GM19452 (cell line): ENCODE measurements at regions not wholly inside any gene's neighbourhood (a gene's known extent, or its start where the extent isn't known, plus 50 kb on each side); places are given as distances from the start of the nearest gene placed in this dataset.

Source experiments
- ATAC-seq: cut with Tn5 transposase; IDR thresholded peaks from one replicate; pipeline ENCODE4 v1.9.1; 2021; ENCODE audit not compliant: unreplicated experiment

GRCh38 chr6:74137911-74138310 is 441.9 kb downstream of the CD109 start:
- no peak for ATAC-seq

- ATAC-seq = no peak
These were observed 438.3 kb downstream of the CD109 start for GRCh38 chr6:74134327-74134726.

DNA sequence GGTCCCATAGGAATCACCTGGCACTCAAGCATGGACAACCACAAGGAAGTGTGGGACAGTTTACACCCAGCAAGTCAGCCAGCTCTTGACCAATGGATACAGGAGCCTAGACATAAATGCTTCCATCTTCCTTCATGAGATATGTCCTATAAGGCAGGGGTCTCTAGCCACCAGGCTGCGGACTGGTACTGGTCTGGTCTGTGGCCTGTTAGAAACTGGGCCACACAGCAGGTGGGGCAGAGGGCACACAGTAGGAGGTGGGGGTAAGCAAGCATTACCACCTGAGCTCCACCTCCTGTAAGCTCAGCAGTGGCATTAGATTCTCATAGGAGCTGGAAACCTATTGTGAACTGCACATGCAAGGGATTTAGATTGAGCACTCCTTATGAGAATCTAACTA is 437.1 kb downstream of the CD109 start:
- no peak for ATAC-seq

GRCh38 chr6:74130641-74131040 is 434.6 kb downstream of the CD109 start:
- no peak for ATAC-seq

- no peak for ATAC-seq
These were observed 432.5 kb downstream of the CD109 start for GRCh38 chr6:74128536-74128935.

DNA sequence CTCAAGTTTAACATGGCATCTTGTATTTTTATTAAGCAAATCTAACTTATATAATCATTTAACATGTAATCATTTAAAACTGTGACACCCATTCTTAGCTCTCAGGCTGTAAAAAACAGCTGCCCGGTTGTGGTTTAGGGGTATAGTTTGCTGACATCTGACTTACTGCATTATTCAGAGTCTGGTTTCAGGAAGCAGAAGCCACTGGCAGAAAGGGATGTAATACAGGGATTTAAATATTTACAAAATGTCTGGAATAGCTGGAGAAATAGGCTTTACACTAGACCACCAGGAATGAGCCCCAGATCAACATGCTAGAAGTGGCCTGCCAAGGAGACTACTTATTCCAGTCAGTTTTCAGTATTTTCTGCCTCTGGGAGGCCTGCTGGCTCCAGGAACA is 421.1 kb downstream of the CD109 start:
- ATAC-seq = no peak

- no peak for ATAC-seq
These were observed 419.7 kb downstream of the CD109 start for GRCh38 chr6:74115674-74116073.

GRCh38 chr6:74114428-74114827 is 418.4 kb downstream of the CD109 start:
- ATAC-seq = no peak

DNA sequence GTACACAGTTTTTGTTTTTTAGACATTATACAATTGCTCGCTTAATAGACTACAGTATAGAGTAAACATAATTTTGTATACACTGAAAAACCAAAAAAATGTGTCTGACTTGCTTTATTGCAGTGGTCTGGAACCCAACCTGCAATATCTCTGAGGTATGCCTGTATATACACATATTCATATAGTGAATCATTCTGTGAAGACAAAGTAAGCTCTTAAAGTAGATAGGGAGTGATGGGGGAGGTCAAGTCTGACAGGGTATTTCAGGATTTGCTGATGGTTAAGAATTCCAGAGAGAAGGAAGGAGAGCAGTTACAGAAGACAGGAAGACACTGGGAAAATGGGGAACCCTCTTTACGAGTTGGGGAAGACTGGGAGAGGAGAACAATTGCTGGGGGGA is 417.9 kb downstream of the CD109 start:
- no peak for ATAC-seq

GRCh38 chr6:74103417-74103816 is 407.4 kb downstream of the CD109 start:
- no peak for ATAC-seq

GRCh38 chr6:74100719-74101287 is 404.8 kb downstream of the CD109 start:
- ATAC-seq = no peak

DNA sequence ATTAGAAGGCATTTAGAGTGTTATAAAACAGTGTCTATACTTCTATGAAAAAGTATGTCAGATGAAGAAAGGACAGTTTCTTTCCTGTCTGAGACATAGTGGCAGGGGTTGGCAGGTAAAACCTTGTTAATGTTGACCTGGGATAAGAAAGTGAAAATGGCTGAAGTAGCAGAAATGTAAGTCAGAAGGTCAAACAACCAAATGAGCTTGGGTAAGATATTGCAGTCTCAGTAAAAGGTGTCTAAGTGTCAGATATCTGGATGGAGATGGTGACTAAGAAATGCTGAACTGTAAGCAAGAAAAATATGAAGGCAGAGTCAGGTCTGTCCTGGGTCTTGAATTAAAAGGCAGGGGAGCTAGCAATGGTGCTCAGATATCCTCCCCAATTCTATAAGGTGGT is 400.3 kb downstream of the CD109 start:
- ATAC-seq = no peak

DNA sequence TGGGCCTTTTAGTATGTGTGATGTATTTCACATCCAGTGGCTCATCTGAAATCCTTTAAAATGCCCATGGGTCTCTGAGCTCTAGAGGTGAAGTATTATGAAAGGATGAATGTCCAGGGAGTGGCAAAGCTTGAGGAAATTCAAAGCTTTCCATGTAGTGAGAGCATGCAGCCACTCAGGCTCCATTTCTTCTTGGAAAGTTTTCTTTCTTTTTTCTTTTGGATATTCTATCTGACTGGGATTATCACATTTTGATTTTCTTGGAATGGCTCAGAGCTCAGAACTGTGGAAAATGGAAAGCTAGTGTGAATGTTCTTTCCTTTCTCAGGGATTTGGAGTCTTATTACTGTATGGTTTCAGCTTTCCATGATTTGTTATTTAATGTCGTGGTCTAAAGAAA is 397.4 kb downstream of the CD109 start:
- no peak for ATAC-seq

DNA sequence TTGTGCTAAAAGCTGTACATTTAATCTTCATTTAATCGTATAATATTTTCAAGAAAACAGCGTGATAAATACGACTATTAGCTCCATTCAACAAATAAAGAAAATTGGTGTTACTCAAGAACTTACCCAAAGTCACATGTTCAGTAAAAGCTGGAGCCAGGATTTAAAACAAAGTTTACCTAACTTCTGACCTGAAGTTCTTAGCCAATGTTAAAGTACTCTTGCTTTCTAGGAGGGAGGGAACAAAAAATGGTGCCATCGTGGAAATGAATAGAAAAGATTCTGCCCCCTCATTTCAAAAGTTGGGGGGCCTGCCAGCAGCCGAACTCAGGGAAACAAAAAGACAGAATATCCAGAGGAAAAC is 395.8 kb downstream of the CD109 start:
- no peak for ATAC-seq

DNA sequence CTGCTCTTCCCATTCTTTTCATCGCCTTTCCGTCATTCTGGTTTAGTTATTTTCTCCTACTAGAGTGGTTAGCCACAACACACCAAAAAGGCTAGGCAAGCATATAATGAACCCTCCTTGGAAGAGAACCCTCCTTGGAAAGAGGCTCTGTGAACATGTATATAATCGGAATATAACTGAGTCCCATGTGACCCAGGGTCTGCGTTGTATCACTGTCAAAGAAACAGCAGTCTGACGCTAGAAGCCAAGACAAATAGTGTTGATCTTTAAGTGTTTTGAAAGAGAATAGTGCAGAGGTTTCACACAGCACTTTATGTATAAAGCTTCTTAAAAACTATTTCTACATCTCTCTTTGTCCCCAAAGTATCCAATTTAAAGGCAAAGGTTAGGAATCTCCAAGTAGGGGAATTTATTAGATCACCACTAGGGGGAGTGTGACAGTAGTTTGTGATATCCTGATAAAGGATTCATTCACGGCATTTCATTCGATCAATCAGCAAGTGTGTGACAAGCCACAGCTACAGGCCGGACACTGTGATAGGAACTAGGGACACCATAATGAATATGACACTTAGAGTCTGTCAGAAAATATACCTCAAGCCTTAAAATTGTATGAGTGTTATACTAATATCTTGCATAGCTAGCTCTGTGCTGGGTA is 395.3 kb downstream of the CD109 start:
- no peak for ATAC-seq

DNA sequence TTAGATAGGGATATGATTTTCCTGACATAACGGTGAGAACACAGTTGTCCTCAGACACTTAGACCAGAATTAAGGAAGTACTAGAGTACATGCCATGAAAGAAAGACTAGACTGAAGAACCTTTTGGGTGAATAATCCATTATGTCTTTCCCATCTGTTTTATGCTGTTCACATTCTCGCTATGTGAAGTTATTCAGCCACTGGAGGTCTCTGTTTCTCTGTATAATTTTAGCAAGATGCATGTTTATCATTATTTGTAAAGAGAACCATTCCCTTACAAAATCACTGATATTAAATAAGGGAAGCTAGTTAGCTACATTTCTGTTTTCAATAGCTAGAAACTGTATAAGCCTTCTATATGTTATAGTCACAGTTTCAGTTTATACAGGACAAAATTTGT is 391.9 kb downstream of the CD109 start:
- no peak for ATAC-seq

DNA sequence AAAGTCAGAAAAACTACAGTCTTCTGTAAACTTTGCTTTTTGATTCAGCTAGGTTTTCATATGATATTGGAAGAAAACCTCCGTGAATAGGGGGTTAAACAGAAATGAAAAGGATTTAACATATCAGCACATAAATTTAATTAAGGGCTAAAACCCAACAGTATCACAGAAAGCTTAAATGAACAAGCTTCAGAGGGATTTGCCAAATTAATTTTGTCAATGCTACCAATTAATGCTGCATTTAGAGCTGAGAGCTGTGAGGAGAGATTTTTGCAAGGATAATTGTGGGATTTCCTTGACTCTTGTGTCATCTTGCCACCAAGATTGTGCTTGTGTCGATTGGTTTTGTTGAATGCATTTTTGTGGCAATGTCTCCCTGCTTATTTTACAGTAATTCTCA is 379.9 kb downstream of the CD109 start:
- no peak for ATAC-seq

DNA sequence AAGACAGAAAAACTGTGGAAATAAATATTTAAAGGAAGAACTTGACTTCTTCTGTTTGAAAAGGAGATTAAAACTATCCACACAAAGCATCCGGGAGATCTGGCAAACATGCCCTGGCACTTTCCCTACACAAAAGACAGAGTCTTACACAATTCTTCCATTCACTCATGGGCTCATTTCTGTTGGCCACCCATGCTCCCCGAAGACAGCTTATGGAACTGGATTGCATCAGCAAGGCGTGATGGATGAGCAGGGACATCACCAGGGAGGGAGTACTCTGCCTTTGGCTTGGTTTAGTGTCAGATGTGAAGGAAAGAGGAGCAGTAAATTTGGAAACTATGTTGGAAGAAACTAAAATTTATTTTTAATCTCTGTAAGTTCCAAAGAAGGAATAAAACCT is 379.3 kb downstream of the CD109 start:
- ATAC-seq = no peak

GRCh38 chr6:74074645-74075044 is 378.6 kb downstream of the CD109 start:
- ATAC-seq = no peak

DNA sequence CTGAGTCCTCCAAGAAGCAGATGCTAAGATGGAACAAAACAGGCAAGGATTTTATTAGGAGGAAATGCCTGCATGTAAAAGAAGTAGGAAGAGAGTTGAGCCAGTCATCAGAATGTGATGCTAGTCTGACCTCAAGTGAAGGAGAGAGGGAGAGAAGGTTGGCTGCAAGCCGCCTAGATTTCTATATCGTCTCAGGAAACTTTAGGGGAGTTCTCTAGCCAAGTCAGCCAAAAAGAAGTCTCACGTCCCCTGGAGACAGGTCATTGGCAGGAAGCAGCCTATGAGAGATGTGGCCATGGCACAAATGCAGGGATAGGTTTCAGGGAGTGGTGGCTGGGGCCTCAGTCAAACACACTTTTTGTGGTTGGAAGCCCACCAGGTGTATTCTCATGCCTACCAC is 378.0 kb downstream of the CD109 start:
- no peak for ATAC-seq

DNA sequence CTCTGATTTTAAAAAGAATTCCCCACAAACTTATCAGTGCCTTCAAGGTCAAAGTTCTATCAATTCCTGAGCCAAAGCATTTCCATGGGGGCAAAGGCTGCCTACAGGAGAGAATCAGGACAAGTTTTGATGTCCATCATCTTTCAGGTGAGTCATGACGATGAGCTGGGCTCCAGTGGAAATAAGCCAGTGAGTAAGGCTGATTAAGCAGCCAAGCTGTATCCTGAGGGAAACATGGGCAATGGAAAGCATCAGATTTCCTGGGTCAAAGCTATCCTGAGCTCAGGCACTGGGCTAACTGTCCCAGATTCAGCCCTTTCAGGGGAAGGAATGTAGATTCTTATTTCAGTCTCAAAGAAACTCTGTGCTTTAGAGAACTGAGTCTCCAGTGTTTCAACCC is 377.4 kb downstream of the CD109 start:
- no peak for ATAC-seq

DNA sequence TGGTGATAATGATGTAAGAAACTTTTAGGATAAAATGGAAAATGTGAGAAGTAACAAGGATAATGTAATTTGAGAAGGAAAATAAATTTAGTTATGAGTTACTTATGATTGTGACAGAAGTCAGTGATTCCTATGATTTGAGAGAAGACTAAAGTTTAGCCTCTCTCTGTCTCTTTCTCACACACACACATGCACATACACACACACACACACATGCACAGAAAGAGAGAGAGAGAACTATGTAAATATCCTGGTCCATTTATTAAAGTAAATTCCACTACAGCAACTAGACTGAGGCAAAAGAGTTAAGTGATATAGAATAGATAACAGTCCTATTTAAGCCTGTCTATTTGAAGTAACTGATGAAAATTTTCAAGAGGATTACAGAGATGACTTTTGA is 375.2 kb downstream of the CD109 start:
- ATAC-seq = no peak

DNA sequence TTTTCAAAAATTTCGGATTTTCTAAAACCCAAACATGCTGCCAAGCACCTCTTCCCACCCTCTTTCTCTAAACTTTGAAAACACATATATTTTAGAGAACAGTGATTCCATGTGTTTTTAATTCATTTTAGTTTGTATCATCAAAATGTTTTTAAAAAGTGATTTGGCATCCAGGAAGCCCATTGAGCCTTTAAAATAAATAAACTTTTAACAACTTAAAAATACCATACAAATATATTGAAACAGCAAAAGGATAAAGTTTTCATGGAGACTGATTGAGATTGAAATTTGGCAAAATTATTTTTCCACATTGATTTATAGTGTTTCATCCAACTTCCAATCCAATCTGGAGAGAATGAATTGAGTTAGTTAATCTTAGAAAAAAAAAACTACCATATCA is 374.7 kb downstream of the CD109 start:
- ATAC-seq = no peak
